DOHH2 (cell line): ENCODE measurements at regions not wholly inside any gene's neighbourhood (a gene's known extent, or its start where the extent isn't known, plus 50 kb on each side); places are given as distances from the start of the nearest gene placed in this dataset.

Source experiments
- EZH2phosphoT487 ChIP-seq: fragments of 200-600 bp; sonication (generic); IDR thresholded peaks from 2 replicates; pipeline ENCODE4 v1.6.1; 2017; ENCODE audit warnings: borderline replicate concordance, mild to moderate bottlenecking, antibody characterized with exemption, low read length, moderate library complexity, mixed read lengths
- TF ChIP-seq, protein P1 (sequence below): fragments of 200-600 bp; sonication (generic); IDR thresholded peaks from one replicate; pipeline ENCODE4 v1.5.1; 2014; ENCODE audit warnings: antibody characterized with exemption, mild to moderate bottlenecking, low read depth, low read length; ENCODE audit not compliant: poor library complexity, severe bottlenecking

GRCh38 chr9:85310573-85310972 is 431.2 kb downstream of the AGTPBP1 start:
- TF ChIP-seq, protein P1, sequence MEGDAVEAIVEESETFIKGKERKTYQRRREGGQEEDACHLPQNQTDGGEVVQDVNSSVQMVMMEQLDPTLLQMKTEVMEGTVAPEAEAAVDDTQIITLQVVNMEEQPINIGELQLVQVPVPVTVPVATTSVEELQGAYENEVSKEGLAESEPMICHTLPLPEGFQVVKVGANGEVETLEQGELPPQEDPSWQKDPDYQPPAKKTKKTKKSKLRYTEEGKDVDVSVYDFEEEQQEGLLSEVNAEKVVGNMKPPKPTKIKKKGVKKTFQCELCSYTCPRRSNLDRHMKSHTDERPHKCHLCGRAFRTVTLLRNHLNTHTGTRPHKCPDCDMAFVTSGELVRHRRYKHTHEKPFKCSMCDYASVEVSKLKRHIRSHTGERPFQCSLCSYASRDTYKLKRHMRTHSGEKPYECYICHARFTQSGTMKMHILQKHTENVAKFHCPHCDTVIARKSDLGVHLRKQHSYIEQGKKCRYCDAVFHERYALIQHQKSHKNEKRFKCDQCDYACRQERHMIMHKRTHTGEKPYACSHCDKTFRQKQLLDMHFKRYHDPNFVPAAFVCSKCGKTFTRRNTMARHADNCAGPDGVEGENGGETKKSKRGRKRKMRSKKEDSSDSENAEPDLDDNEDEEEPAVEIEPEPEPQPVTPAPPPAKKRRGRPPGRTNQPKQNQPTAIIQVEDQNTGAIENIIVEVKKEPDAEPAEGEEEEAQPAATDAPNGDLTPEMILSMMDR: no peak
- no peak for TF ChIP-seq EZH2phosphoT487
